ENCODE measurements at regions not wholly inside any gene's neighbourhood (a gene's known extent, or its start where the extent isn't known, plus 50 kb on each side); places are given as distances from the start of the nearest gene placed in this dataset.

DNA sequence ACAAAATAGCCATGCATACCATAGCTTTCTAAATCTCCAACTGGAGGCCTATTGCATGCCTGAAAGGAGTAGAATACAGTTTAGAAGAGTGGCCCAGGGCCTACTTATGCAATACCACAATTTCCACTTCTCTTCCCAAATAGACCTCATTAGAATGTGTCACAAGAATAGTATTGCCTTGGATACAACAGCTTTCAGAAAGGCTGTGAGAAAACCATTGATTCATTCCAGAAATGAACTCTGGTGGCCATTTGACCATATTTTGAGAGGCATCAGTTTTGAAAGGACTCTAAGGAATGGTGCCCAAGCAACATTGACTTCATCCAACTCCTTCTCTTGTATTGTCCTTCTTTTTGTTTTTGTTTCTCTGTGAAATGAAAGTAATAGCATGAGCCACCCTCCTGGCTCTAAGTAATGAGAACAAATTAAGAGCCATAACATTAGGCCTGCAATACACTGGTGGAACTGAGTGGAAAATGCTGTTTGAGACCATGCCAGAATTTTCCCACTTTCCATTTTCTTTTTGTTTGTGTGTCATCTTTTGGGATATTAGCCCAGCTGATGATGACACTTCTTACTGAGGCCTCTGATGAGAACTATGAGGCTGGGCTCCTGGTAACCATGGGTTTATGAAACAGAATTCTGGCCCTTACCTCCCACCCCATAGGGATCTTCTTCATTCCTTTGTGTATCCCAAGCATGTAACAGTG is 90.2 kb downstream of the TMEM174 start:
- no peaks in the 10 kb centered on the region for H3K79me2 ChIP-seq (ENCODE audit: insufficient read depth, low read length)
- TF ChIP-seq, protein P1, sequence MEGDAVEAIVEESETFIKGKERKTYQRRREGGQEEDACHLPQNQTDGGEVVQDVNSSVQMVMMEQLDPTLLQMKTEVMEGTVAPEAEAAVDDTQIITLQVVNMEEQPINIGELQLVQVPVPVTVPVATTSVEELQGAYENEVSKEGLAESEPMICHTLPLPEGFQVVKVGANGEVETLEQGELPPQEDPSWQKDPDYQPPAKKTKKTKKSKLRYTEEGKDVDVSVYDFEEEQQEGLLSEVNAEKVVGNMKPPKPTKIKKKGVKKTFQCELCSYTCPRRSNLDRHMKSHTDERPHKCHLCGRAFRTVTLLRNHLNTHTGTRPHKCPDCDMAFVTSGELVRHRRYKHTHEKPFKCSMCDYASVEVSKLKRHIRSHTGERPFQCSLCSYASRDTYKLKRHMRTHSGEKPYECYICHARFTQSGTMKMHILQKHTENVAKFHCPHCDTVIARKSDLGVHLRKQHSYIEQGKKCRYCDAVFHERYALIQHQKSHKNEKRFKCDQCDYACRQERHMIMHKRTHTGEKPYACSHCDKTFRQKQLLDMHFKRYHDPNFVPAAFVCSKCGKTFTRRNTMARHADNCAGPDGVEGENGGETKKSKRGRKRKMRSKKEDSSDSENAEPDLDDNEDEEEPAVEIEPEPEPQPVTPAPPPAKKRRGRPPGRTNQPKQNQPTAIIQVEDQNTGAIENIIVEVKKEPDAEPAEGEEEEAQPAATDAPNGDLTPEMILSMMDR (IDR thresholded peaks at IDR 0.05; ENCODE audit: extremely low read depth, low read depth, low read length) = no peak
- H3K4me2 ChIP-seq (ENCODE audit: insufficient read depth, low read length) = no peak overlapping the region
- no peaks in the 10 kb centered on the region for H3K27me3 ChIP-seq (ENCODE audit: insufficient read depth, low read length)
- H3K4me3 ChIP-seq (ENCODE audit: insufficient read depth, low read length) = no peak overlapping the region
- no peaks in the 10 kb centered on the region for H3K36me3 ChIP-seq (ENCODE audit: insufficient read depth, low read length)
- peaks cover 22% of the 10 kb centered on the region for H3K4me1 ChIP-seq (ENCODE audit: insufficient read depth, low read length)
- no peaks in the 10 kb centered on the region for H3K9me3 ChIP-seq (ENCODE audit: low read depth, low read length)
- no peak overlapping the region for H2AFZ ChIP-seq (ENCODE audit: low read length)
- H4K20me1 ChIP-seq (ENCODE audit: insufficient read depth, low read length) = no peaks in the 10 kb centered on the region
- DNase-seq (ENCODE audit: insufficient read length, low spot score, missing footprints) = no peak
- no peak overlapping the region for H3K27ac ChIP-seq (ENCODE audit: low read depth, low read length)

DNA sequence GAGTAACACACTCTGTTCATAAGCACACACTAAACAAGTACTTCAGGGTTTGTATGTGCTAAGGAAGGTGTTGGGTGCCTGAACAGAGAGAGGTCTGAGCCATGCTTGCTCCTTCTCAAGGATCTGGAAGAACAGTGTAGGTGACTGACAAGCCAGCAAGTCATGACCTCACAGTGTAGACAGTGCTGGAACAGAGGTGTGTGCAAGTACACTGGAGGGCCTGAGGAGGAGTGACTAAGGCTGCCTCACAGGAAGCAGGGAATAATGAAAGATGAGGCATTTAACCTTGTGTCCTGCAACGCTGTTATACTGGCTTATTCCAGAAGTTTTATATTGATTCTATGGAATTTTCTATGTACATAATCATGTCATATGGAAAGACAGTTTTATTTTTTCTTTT is 83.9 kb downstream of the TMEM174 start:
- Histone ChIP-seq H3K27ac (ENCODE audit: low read depth, low read length) (no peak overlapping the region), H3K9me3 (ENCODE audit: low read depth, low read length) (no peaks in the 10 kb centered on the region), H3K27me3 (ENCODE audit: insufficient read depth, low read length) (no peaks in the 10 kb centered on the region), H3K36me3 (ENCODE audit: insufficient read depth, low read length) (no peaks in the 10 kb centered on the region), H4K20me1 (ENCODE audit: insufficient read depth, low read length) (no peaks in the 10 kb centered on the region), H3K4me1 (ENCODE audit: insufficient read depth, low read length) (no peaks in the 10 kb centered on the region), H3K79me2 (ENCODE audit: insufficient read depth, low read length) (no peaks in the 10 kb centered on the region), H3K4me3 (ENCODE audit: insufficient read depth, low read length) (no peak overlapping the region), H2AFZ (ENCODE audit: low read length) (no peak overlapping the region), H3K4me2 (ENCODE audit: insufficient read depth, low read length) (no peak overlapping the region)
- no peak for DNase-seq (ENCODE audit: insufficient read length, low spot score, missing footprints)
- TF ChIP-seq, protein P1 (IDR thresholded peaks at IDR 0.05; ENCODE audit: extremely low read depth, low read depth, low read length) = no peak

DNA sequence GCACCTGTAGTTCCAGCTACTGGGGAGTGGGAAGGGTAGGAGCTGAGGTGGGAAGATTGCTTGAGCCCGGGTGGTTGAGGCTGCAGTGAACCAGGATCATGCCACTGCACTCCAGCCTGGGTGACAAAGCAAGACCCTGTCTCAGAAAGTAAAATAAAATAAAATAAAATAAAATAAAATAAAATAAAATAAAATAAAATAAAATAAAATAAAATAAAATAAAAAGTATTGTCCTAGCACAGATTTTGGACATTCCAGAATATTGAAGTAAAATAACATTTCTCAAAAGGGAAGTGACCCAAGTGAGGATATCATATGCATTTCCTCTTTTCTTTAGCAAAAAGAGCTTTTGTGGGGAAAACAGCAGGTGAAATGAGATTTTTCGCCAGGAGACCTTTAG is 83.5 kb downstream of the TMEM174 start:
- Histone ChIP-seq H3K9me3 (ENCODE audit: low read depth, low read length) (no peaks in the 10 kb centered on the region), H3K27ac (ENCODE audit: low read depth, low read length) (no peak overlapping the region), H3K4me3 (ENCODE audit: insufficient read depth, low read length) (no peak overlapping the region), H3K27me3 (ENCODE audit: insufficient read depth, low read length) (no peaks in the 10 kb centered on the region), H3K36me3 (ENCODE audit: insufficient read depth, low read length) (no peaks in the 10 kb centered on the region), H2AFZ (ENCODE audit: low read length) (no peak overlapping the region), H3K4me2 (ENCODE audit: insufficient read depth, low read length) (no peak overlapping the region), H4K20me1 (ENCODE audit: insufficient read depth, low read length) (no peaks in the 10 kb centered on the region), H3K79me2 (ENCODE audit: insufficient read depth, low read length) (no peaks in the 10 kb centered on the region), H3K4me1 (ENCODE audit: insufficient read depth, low read length) (no peaks in the 10 kb centered on the region)
- TF ChIP-seq, protein P1 (IDR thresholded peaks at IDR 0.05; ENCODE audit: extremely low read depth, low read depth, low read length) = no peak
- DNase-seq (ENCODE audit: insufficient read length, low spot score, missing footprints) = no peak

DNA sequence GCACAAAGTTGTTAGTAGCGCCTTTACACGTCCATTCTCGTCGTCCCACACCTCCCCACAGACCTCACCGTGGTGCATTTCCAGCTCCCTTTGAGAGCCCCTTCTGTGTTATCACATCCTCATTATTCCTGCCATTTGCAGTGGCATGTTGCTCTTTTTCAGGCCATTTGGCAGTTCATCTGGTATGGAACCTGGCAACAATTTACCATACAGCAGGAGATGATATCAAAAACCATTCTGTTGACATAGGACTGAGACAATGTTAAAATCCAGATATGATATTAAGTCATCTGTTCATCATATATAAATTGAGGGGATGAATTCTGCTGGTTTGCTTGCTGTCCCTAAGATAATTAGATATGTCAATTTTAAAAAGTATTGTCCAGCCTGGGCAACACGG is 83.0 kb downstream of the TMEM174 start:
- H3K4me2 ChIP-seq (ENCODE audit: insufficient read depth, low read length) = no peak overlapping the region
- no peak overlapping the region for H2AFZ ChIP-seq (ENCODE audit: low read length)
- TF ChIP-seq, protein P1 (IDR thresholded peaks at IDR 0.05; ENCODE audit: extremely low read depth, low read depth, low read length) = no peak
- no peak overlapping the region for H3K27ac ChIP-seq (ENCODE audit: low read depth, low read length)
- no peaks in the 10 kb centered on the region for H3K4me1 ChIP-seq (ENCODE audit: insufficient read depth, low read length)
- no peaks in the 10 kb centered on the region for H3K79me2 ChIP-seq (ENCODE audit: insufficient read depth, low read length)
- H3K4me3 ChIP-seq (ENCODE audit: insufficient read depth, low read length) = no peak overlapping the region
- no peaks in the 10 kb centered on the region for H3K27me3 ChIP-seq (ENCODE audit: insufficient read depth, low read length)
- H3K9me3 ChIP-seq (ENCODE audit: low read depth, low read length) = no peaks in the 10 kb centered on the region
- no peaks in the 10 kb centered on the region for H3K36me3 ChIP-seq (ENCODE audit: insufficient read depth, low read length)
- H4K20me1 ChIP-seq (ENCODE audit: insufficient read depth, low read length) = no peaks in the 10 kb centered on the region
- DNase-seq (ENCODE audit: insufficient read length, low spot score, missing footprints) = no peak
